H1 (cell line): ENCODE measurements at regions not wholly inside any gene's neighbourhood (a gene's known extent, or its start where the extent isn't known, plus 50 kb on each side); places are given as distances from the start of the nearest gene placed in this dataset.

Experiments used
- ATF3 ChIP-seq: IDR thresholded peaks from 2 replicates; pipeline ENCODE4 v1.6.1; 2011; ENCODE audit warnings: low read depth, mild to moderate bottlenecking, low read length; ENCODE audit not compliant: insufficient read depth
- BCL11A ChIP-seq, 2 experiments: IDR thresholded peaks; one replicate each; pipeline ENCODE4 v1.6.1; 2011; ENCODE audit warnings: low read depth in 2 of 2, low read length in 2 of 2, mild to moderate bottlenecking in 2 of 2
- CTBP2 ChIP-seq: IDR thresholded peaks from 2 replicates; pipeline ENCODE4 v1.7.0; 2011; ENCODE audit warnings: borderline replicate concordance, mild to moderate bottlenecking, moderate library complexity, mixed read lengths, low read length; ENCODE audit not compliant: insufficient read depth, insufficient read length
- CTCF ChIP-seq, 3 experiments: IDR thresholded peaks; 1 replicate in 2 of 3; 2 replicates in 1 of 3; pipeline versions ENCODE4 v1.5.1 to v1.6.1; 2011; ENCODE audit warnings: low read length in 3 of 3, mild to moderate bottlenecking in 3 of 3, inconsistent platforms in 2 of 3, low read depth in 1 of 3, moderate library complexity in 1 of 3; ENCODE audit not compliant: insufficient read depth in 1 of 3; ENCODE audit errors: control extremely low read depth in 1 of 3
- EZH2 ChIP-seq: fragments of 200-600 bp; sonication (generic); IDR thresholded peaks from 2 replicates; pipeline ENCODE4 v1.7.1; 2012; ENCODE audit warnings: low read depth, mild to moderate bottlenecking, moderate library complexity, low read length, inconsistent platforms; ENCODE audit not compliant: severe bottlenecking
- HDAC2 ChIP-seq, 2 experiments: fragments of 300-600 bp in 1 of 2; sonication (generic) in 1 of 2; IDR thresholded peaks; 2 replicates each; pipeline ENCODE4 v1.6.1; 2011 to 2012; ENCODE audit warnings: low read depth in 2 of 2, low read length in 2 of 2, mild to moderate bottlenecking in 2 of 2, moderate library complexity in 2 of 2, borderline replicate concordance in 1 of 2, inconsistent platforms in 1 of 2
- JUND ChIP-seq: IDR thresholded peaks from 2 replicates; pipeline ENCODE4 v1.6.1; 2011; ENCODE audit warnings: mild to moderate bottlenecking, improper control_type of control experiment, low read length
- NRF1 ChIP-seq: IDR thresholded peaks from 2 replicates; pipeline ENCODE4 v1.6.1; 2011; ENCODE audit warnings: mild to moderate bottlenecking, low read depth, low read length, improper control_type of control experiment
- PHF8 ChIP-seq: fragments of 200-600 bp; sonication (generic); conservative IDR thresholded peaks from 2 replicates; pipeline ENCODE4 v1.7.1; 2012; ENCODE audit warnings: low read depth, mild to moderate bottlenecking, inconsistent platforms, low read length, moderate library complexity
- POLR2A ChIP-seq, 2 experiments: IDR thresholded peaks; 1 replicate in 1 of 2; 2 replicates in 1 of 2; pipeline ENCODE4 v1.6.1; 2011; ENCODE audit warnings: low read depth in 2 of 2, low read length in 2 of 2, mild to moderate bottlenecking in 2 of 2; ENCODE audit errors: control extremely low read depth in 1 of 2
- TAF7 ChIP-seq: optimal IDR thresholded peaks from 2 replicates; pipeline ENCODE3; 2011; ENCODE audit warnings: low read depth, mild to moderate bottlenecking, inconsistent platforms, low read length, moderate library complexity, borderline replicate concordance

- TF ChIP-seq POLR2A (IDR thresholded peaks at IDR 0.05; ENCODE audit: control extremely low read depth in 1 of 2, low read depth in 2 of 2, low read length in 2 of 2) (no peak), CTCF (IDR thresholded peaks at IDR 0.05; ENCODE audit: control extremely low read depth in 1 of 3, insufficient read depth in 1 of 3, low read depth in 1 of 3, low read length in 3 of 3) (no peak), BCL11A (IDR thresholded peaks at IDR 0.05; ENCODE audit: low read depth in 2 of 2, low read length in 2 of 2) (no peak), NRF1 (no peak), HDAC2 (IDR thresholded peaks at IDR 0.05; ENCODE audit: borderline replicate concordance in 1 of 2, low read depth in 2 of 2, low read length in 2 of 2) (no peak), EZH2 (no peak), PHF8 (no peak), ATF3 (no peak), TAF7 (no peak), CTBP2 (no peak), JUND (no peak)
Measured at GRCh38 chr6:939526-940252, 246.8 kb upstream of the EXOC2 start.
